Dermis microvascular lymphatic vessel endothelial cell (primary cell): ENCODE measurements at regions not wholly inside any gene's neighbourhood (a gene's known extent, or its start where the extent isn't known, plus 50 kb on each side); places are given as distances from the start of the nearest gene placed in this dataset.
"Not testable (repeated sequence)": the region's sequence is repeated elsewhere in the genome, so short reads cannot be mapped to it uniquely, and the experiment has no call there.

ENCODE experiments used
- DNase-seq, 2 donors: peaks; one replicate each; pipeline versions ENCODE4 v3.0.0 to v3.0.0-alpha.2; 2010; ENCODE audit warnings: low read depth in 2 of 2

- DNase-seq: peak; percentile 36 to 63
Measured at GRCh38 chr11:134882141-134882540, 470.1 kb upstream of the B3GAT1 start.

GRCh38 chr11:134880788-134881187 lies 468.7 kb upstream of the B3GAT1 start:
- DNase-seq: no peak

- DNase-seq: no peak
Measured at GRCh38 chr11:134879931-134880330, 467.9 kb upstream of the B3GAT1 start.

GRCh38 chr11:134879341-134879740 lies 467.3 kb upstream of the B3GAT1 start:
- DNase-seq: no peak

- DNase-seq: no peak
Measured at GRCh38 chr11:134878785-134879184, 466.7 kb upstream of the B3GAT1 start.

- DNase-seq: no peak
Measured at GRCh38 chr11:134876226-134876625, 464.2 kb upstream of the B3GAT1 start.

GRCh38 chr11:134866981-134867675 lies 455.1 kb upstream of the B3GAT1 start:
- no peak for DNase-seq

- DNase-seq: no peak
Measured at GRCh38 chr11:134866215-134866614, 454.2 kb upstream of the B3GAT1 start.

- DNase-seq: no peak
Measured at GRCh38 chr11:134864968-134865305, 452.9 kb upstream of the B3GAT1 start.

- DNase-seq: no peak
Measured at GRCh38 chr11:134864233-134864967, 452.4 kb upstream of the B3GAT1 start.

GRCh38 chr11:134863294-134863693 lies 451.3 kb upstream of the B3GAT1 start:
- DNase-seq: no peak

GRCh38 chr11:134862587-134863195 lies 450.6 kb upstream of the B3GAT1 start:
- no peak for DNase-seq

GRCh38 chr11:134862105-134862502 lies 450.1 kb upstream of the B3GAT1 start:
- no peak for DNase-seq

- no peak for DNase-seq
Measured at GRCh38 chr11:134861490-134862104, 449.6 kb upstream of the B3GAT1 start.

- no peak for DNase-seq
Measured at GRCh38 chr11:134858783-134859480, 446.9 kb upstream of the B3GAT1 start.

GRCh38 chr11:134857035-134857434 lies 445.0 kb upstream of the B3GAT1 start:
- DNase-seq: no peak

GRCh38 chr11:134856056-134856971 lies 444.3 kb upstream of the B3GAT1 start:
- DNase-seq: no peak

GRCh38 chr11:134853992-134854991 lies 442.2 kb upstream of the B3GAT1 start:
- DNase-seq: no peak

GRCh38 chr11:134851503-134852224 lies 439.6 kb upstream of the B3GAT1 start:
- not testable (repeated sequence) for DNase-seq
